Activated B cell treated with CpG ODN at 0.5 μM for 24 hours (primary cell): ENCODE measurements at regions not wholly inside any gene's neighbourhood (a gene's known extent, or its start where the extent isn't known, plus 50 kb on each side); places are given as distances from the start of the nearest gene placed in this dataset.

ENCODE experiments used
- ATAC-seq: fragments of 200-7000 bp; cut with Tn5 transposase; one replicate; pipeline ENCODE4 v1.10.0; 2021; ENCODE audit warnings: low read depth, mild to moderate bottlenecking, moderate library complexity
- CTCF ChIA-PET: fragments of 350-600 bp; sonication (Branson Sonifier 250); formaldehyde crosslinking; loops from one replicate; lab custom pipeline; 2021; ENCODE audit warnings: antibody characterized with exemption; lab: Charles Lee
- POLR2A ChIA-PET: fragments of 350-600 bp; sonication (Branson Sonifier 250); formaldehyde crosslinking; loops from one replicate; lab custom pipeline; 2021; ENCODE audit warnings: antibody characterized with exemption; lab: Charles Lee
- DNase-seq: peaks from one replicate; pipeline ENCODE4 v3.0.0; 2022
- H3K27ac Mint-ChIP-seq: one replicate; pipeline ENCODE4 v1.8.0; 2020; ENCODE audit warnings: mixed read lengths
- H3K27me3 Mint-ChIP-seq: one replicate; pipeline ENCODE4 v1.8.0; 2021; ENCODE audit warnings: mixed read lengths
- H3K36me3 Mint-ChIP-seq: one replicate; pipeline ENCODE4 v1.8.0; 2021; ENCODE audit warnings: low read depth, mixed read lengths
- H3K4me1 Mint-ChIP-seq: one replicate; pipeline ENCODE4 v1.8.0; 2021; ENCODE audit warnings: mixed read lengths
- H3K4me3 Mint-ChIP-seq: one replicate; pipeline ENCODE4 v1.8.0; 2020; ENCODE audit warnings: mild to moderate bottlenecking, mixed read lengths
- H3K9me3 Mint-ChIP-seq: one replicate; pipeline ENCODE4 v1.8.0; 2020; ENCODE audit warnings: mixed read lengths
- CTCF ChIP-seq: fragments of 200-600 bp; IDR thresholded peaks from one replicate; pipeline ENCODE4 v1.8.0; 2022; ENCODE audit warnings: antibody characterized with exemption, mild to moderate bottlenecking
- intact Hi-C: fragments of 100-400 bp; cut with micrococcal nuclease; formaldehyde crosslinking; loops from one replicate; pipeline ENCODE4 v1.15.1; 2024

- Mint-ChIP-seq H3K27me3 (peaks cover 5% of the 10 kb centered on the region), H3K36me3 (no peaks in the 10 kb centered on the region), H3K4me1 (no peaks in the 10 kb centered on the region), H3K9me3 (no peaks in the 10 kb centered on the region), H3K4me3 (no peak overlapping the region), H3K27ac (no peak overlapping the region)
- no peak for ATAC-seq
- ChIA-PET CTCF (no interaction called here), POLR2A (no interaction called here)
- no peak for DNase-seq
- TF ChIP-seq CTCF, result no peak
- intact Hi-C loops, result no loop called here
Measured at GRCh38 chr13:34143637-34144036, 325.7 kb downstream of the RFC3 start.

- peaks cover 5% of the 10 kb centered on the region for H3K27me3 Mint-ChIP-seq
- H3K36me3 Mint-ChIP-seq, result no peaks in the 10 kb centered on the region
- ATAC-seq, result no peak
- H3K4me1 Mint-ChIP-seq, result no peaks in the 10 kb centered on the region
- DNase-seq, result no peak
- H3K4me3 Mint-ChIP-seq, result no peak overlapping the region
- intact Hi-C loops, result no loop called here
- TF ChIP-seq CTCF, result no peak
- ChIA-PET CTCF (no interaction called here), POLR2A (no interaction called here)
- no peak overlapping the region for H3K27ac Mint-ChIP-seq
- H3K9me3 Mint-ChIP-seq, result no peaks in the 10 kb centered on the region
Measured at GRCh38 chr13:34144142-34144541, 326.2 kb downstream of the RFC3 start.

DNA sequence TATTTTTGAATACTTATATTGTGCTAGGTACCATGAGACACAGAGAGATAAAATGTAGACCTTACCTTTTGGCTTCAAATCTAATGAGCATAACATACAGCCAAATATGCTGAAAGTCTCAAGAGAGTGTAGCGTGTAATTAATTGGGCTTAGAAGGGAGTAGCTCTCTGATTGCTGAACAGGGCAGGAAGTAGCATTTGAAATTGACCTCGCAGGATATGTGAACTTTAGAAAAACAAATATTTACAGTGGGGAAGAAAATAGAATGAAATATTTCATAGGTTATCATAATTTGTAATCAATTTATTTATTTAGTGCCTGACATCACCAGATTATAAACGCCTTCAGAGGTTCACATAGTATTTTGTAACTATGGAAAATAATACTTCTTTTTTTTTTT is 327.1 kb downstream of the RFC3 start:
- intact Hi-C loops, result no loop called here
- Mint-ChIP-seq H3K4me1 (no peaks in the 10 kb centered on the region), H3K27me3 (peaks cover 2% of the 10 kb centered on the region), H3K36me3 (no peaks in the 10 kb centered on the region), H3K4me3 (no peak overlapping the region), H3K9me3 (no peaks in the 10 kb centered on the region), H3K27ac (no peak overlapping the region)
- TF ChIP-seq CTCF, result no peak
- ChIA-PET POLR2A (no interaction called here), CTCF (no interaction called here)
- ATAC-seq (no peak), DNase-seq (no peak)

DNA sequence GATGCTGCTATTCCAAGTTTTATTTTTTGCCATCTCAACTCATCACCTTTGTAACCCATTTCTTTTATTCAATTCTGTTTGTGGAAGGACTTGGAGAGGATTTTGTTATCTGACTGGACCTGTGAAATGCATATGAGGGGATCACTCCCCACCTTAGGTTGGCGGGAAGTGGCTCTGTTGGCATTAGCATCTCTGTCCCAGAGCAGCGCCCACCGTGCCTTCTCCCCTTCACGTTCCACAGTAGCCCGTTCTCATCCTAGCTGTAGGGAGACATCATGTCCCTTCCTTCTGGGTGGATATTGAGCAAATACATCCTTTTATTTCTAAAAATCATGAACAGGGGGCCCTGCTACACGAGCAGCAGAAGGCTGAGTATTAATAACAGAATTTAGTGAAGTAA is 330.4 kb downstream of the RFC3 start:
- POLR2A ChIA-PET, result no interaction called here
- CTCF ChIA-PET, result no interaction called here
- H3K4me1 Mint-ChIP-seq, result no peaks in the 10 kb centered on the region

GRCh38 chr13:34151885-34152284 is 333.9 kb downstream of the RFC3 start:
- Mint-ChIP-seq H3K27ac (no peak overlapping the region), H3K27me3 (no peaks in the 10 kb centered on the region), H3K4me3 (no peak overlapping the region), H3K4me1 (peaks cover 5% of the 10 kb centered on the region), H3K9me3 (no peaks in the 10 kb centered on the region), H3K36me3 (no peaks in the 10 kb centered on the region)
- ATAC-seq, result no peak
- intact Hi-C loops, result no loop called here
- no peak for DNase-seq
- ChIA-PET CTCF (no interaction called here), POLR2A (no interaction called here)
- no peak for TF ChIP-seq CTCF

More for the DNA sequence above, 330.4 kb downstream of the RFC3 start:
- no peak for ATAC-seq
- DNase-seq, result no peak
- Mint-ChIP-seq H3K4me3 (no peak overlapping the region), H3K27ac (no peak overlapping the region), H3K9me3 (no peaks in the 10 kb centered on the region), H3K36me3 (no peaks in the 10 kb centered on the region), H3K27me3 (no peaks in the 10 kb centered on the region)
- no peak for TF ChIP-seq CTCF
- intact Hi-C loops, result no loop called here
